ENCODE measurements at regions not wholly inside any gene's neighbourhood (a gene's known extent, or its start where the extent isn't known, plus 50 kb on each side); places are given as distances from the start of the nearest gene placed in this dataset.
"Not testable (repeated sequence)": the region's sequence is repeated elsewhere in the genome, so short reads cannot be mapped to it uniquely, and the experiment has no call there.

- DNase-seq = no peak
Measured at GRCh38 chr21:33121715-33122475, 52.0 kb downstream of the OLIG1 start.

GRCh38 chr21:33122507-33122906 is 52.6 kb downstream of the OLIG1 start:
- DNase-seq = no peak

GRCh38 chr21:33123374-33124123 is 53.6 kb downstream of the OLIG1 start:
- DNase-seq = no peak

- no peak for DNase-seq
Measured at GRCh38 chr21:33124889-33125288, 54.9 kb downstream of the OLIG1 start.

- DNase-seq = no peak
Measured at GRCh38 chr21:33125680-33126375, 55.9 kb downstream of the OLIG1 start.

- DNase-seq = no peak
Measured at GRCh38 chr21:33126569-33126968, 56.6 kb downstream of the OLIG1 start.

GRCh38 chr21:33127154-33127867 is 57.4 kb downstream of the OLIG1 start:
- DNase-seq = peak; percentile 24

- DNase-seq = no peak
Measured at GRCh38 chr21:33127868-33128242, 57.9 kb downstream of the OLIG1 start.

- no peak for DNase-seq
Measured at GRCh38 chr21:33128538-33128937, 58.6 kb downstream of the OLIG1 start.

GRCh38 chr21:33132054-33132453 is 62.1 kb downstream of the OLIG1 start:
- no peak for DNase-seq

- DNase-seq = no peak
Measured at GRCh38 chr21:33133892-33134291, 64.0 kb downstream of the OLIG1 start.

GRCh38 chr21:33135925-33136324 is 66.0 kb downstream of the OLIG1 start:
- no peak for DNase-seq

- DNase-seq = no peak
Measured at GRCh38 chr21:33136847-33137502, 67.0 kb downstream of the OLIG1 start.

- no peak for DNase-seq
Measured at GRCh38 chr21:33139084-33139483, 69.1 kb downstream of the OLIG1 start.

- no peak for DNase-seq
Measured at GRCh38 chr21:33140288-33140687, 70.3 kb downstream of the OLIG1 start.

- no peak for DNase-seq
Measured at GRCh38 chr21:33146467-33146866, 76.5 kb downstream of the OLIG1 start.

GRCh38 chr21:33149181-33149580 is 79.2 kb downstream of the OLIG1 start:
- DNase-seq = no peak

- not testable (repeated sequence) for DNase-seq
Measured at GRCh38 chr21:33150968-33151367, 78.8 kb upstream of the IFNAR2 start.

- no peak for DNase-seq
Measured at GRCh38 chr21:33151941-33152731, 77.6 kb upstream of the IFNAR2 start.

- DNase-seq = no peak
Measured at GRCh38 chr21:33152732-33153130, 77.0 kb upstream of the IFNAR2 start.

- no peak for DNase-seq
Measured at GRCh38 chr21:33155005-33155404, 74.7 kb upstream of the IFNAR2 start.

- no peak for DNase-seq
Measured at GRCh38 chr21:33155422-33155821, 74.3 kb upstream of the IFNAR2 start.
